GM12878 (cell line): ENCODE measurements at regions not wholly inside any gene's neighbourhood (a gene's known extent, or its start where the extent isn't known, plus 50 kb on each side); places are given as distances from the start of the nearest gene placed in this dataset.

Experiments used
- ATAC-seq: fragments of 200-7000 bp; cut with Tn5 transposase; 3 replicates; pipeline ENCODE4 v1.9.1; 2020; ENCODE audit warnings: mild to moderate bottlenecking, moderate library complexity
- BruUV-seq: library from RNA; stranded (reverse); fragments of 400-500 nt; replicated peaks from 2 replicates; lab custom pipeline; 2021; lab: Mats Ljungman, UMichigan
- CTCF ChIA-PET: fragments of 300-600 bp; sonication (Branson Sonifier 250); formaldehyde crosslinking; extraction: SDS; loops from one replicate; lab custom pipeline; 2021; ENCODE audit warnings: inconsistent platforms; lab: Yijun Ruan, JAX
- POLR2A ChIA-PET: fragments of 350-600 bp; formaldehyde crosslinking; extraction: SDS; loops from one replicate; lab custom pipeline; 2021; ENCODE audit warnings: inconsistent platforms; lab: Charles Lee
- RAD21 ChIA-PET: fragments of 300-600 bp; sonication (Branson Sonifier 250); formaldehyde crosslinking; loops from one replicate; lab custom pipeline; 2023; ENCODE audit warnings: antibody characterized with exemption; ENCODE audit not compliant: unreplicated experiment; lab: Charles Lee
- SMC1A ChIA-PET: fragments of 300-600 bp; sonication (Branson Sonifier 250); formaldehyde crosslinking; loops from one replicate; lab custom pipeline; 2023; ENCODE audit not compliant: unreplicated experiment, uncharacterized antibody; lab: Charles Lee
- DNase-seq: peaks from one replicate; pipeline ENCODE4 v3.0.0-alpha.2; 2011; ENCODE audit warnings: low read depth, low spot score
- FAIRE-seq: peaks from 3 replicates; lab custom pipeline; 2011; peaks lifted over from hg19 to GRCh38; lab: Jason Lieb, UNC
- H2AFZ ChIP-seq: 2 replicates; pipeline ENCODE4 v1.6.0; 2011; ENCODE audit warnings: low read depth, low read length, control low read depth; ENCODE audit not compliant: control insufficient read depth
- H3K27ac ChIP-seq: 2 replicates; pipeline ENCODE4 v1.5.1; 2011; ENCODE audit warnings: control low read depth; ENCODE audit not compliant: control insufficient read depth, insufficient read depth
- H3K27me3 ChIP-seq, 2 experiments: replicated peaks in 1 of 2; 2 replicates each; pipeline versions ENCODE4 v1.6.0 to v1.6.1; 2011; ENCODE audit warnings: low read length in 1 of 2; ENCODE audit not compliant: control insufficient read depth in 2 of 2, insufficient read depth in 2 of 2
- H3K36me3 ChIP-seq, 2 experiments: 2 replicates each; pipeline ENCODE4 v1.5.1; 2011; ENCODE audit warnings: low read length in 1 of 2; ENCODE audit not compliant: control insufficient read depth in 2 of 2, insufficient read depth in 2 of 2
- H3K4me1 ChIP-seq: 2 replicates; pipeline ENCODE4 v1.6.1; 2011; ENCODE audit warnings: mild to moderate bottlenecking, low read length, moderate library complexity, mixed read lengths; ENCODE audit not compliant: control insufficient read depth, insufficient read depth
- H3K4me2 ChIP-seq: 2 replicates; pipeline ENCODE4 v1.6.0; 2011; ENCODE audit warnings: control low read depth; ENCODE audit not compliant: control insufficient read depth, insufficient read depth
- H3K4me3 ChIP-seq: fragments of 200-600 bp; sonication (generic); 2 replicates; pipeline ENCODE4 v1.5.1; 2016
- H3K79me2 ChIP-seq: 2 replicates; pipeline ENCODE4 v1.6.0; 2011; ENCODE audit warnings: low read length; ENCODE audit not compliant: control insufficient read depth, insufficient read depth
- H3K9ac ChIP-seq: 2 replicates; pipeline ENCODE4 v1.8.0; 2011; ENCODE audit warnings: low read length, control low read depth, mixed read lengths; ENCODE audit not compliant: control insufficient read depth, insufficient read depth
- H3K9me3 ChIP-seq: replicated peaks from 3 replicates; pipeline ENCODE4 v1.5.1; 2011; ENCODE audit warnings: mild to moderate bottlenecking, low read length; ENCODE audit not compliant: control insufficient read depth, insufficient read depth
- H4K20me1 ChIP-seq: 2 replicates; pipeline ENCODE4 v1.6.0; 2011; ENCODE audit not compliant: control insufficient read depth, insufficient read depth
- CBX5 ChIP-seq: sonication (generic); IDR thresholded peaks from 2 replicates; pipeline ENCODE4 v1.6.1; 2016; ENCODE audit warnings: low read depth, moderate library complexity, mild to moderate bottlenecking, inconsistent platforms
- CEBPB ChIP-seq, 2 experiments: fragments of 150-350 bp in 1 of 2; IDR thresholded peaks; 2 replicates each; pipeline ENCODE4 v1.6.1; 2012 to 2014; ENCODE audit warnings: low read depth in 2 of 2, low read length in 2 of 2, borderline replicate concordance in 1 of 2, inconsistent platforms in 1 of 2
- CREM ChIP-seq: IDR thresholded peaks from 2 replicates; pipeline ENCODE4 v1.6.1; 2014; ENCODE audit warnings: antibody characterized with exemption, low read depth
- EED ChIP-seq: sonication (generic); IDR thresholded peaks from 2 replicates; pipeline ENCODE4 v1.6.1; 2016; ENCODE audit warnings: antibody characterized with exemption, low read depth
- MXI1 ChIP-seq: fragments of 150-350 bp; IDR thresholded peaks from 2 replicates; pipeline ENCODE4 v1.6.1; 2011; ENCODE audit warnings: low read depth, mild to moderate bottlenecking, inconsistent platforms, low read length, improper control_type of control experiment
- MYB ChIP-seq: fragments of 150-350 bp; IDR thresholded peaks from 2 replicates; pipeline ENCODE4 v1.6.1; 2014; ENCODE audit warnings: mild to moderate bottlenecking, low read depth, low read length, borderline replicate concordance
- NR2C2 ChIP-seq: IDR thresholded peaks from 2 replicates; pipeline ENCODE4 v1.6.1; 2011; ENCODE audit warnings: borderline replicate concordance, low read depth; ENCODE audit not compliant: control insufficient read depth, insufficient read length
- WGBS: methylation state at CpG from one replicate; pipeline ENCODE4 v1.1.6; 2016; ENCODE audit warnings: low lambda C conversion rate; ENCODE audit not compliant: insufficient replicate concordance, insufficient coverage; ENCODE audit errors: missing lambda C conversion rate; 5-methylcytosine and 5-hydroxymethylcytosine counted together
- in situ Hi-C: fragments of 300-500 bp; cut with MboI; formaldehyde crosslinking; loops from 9 replicates; pipeline ENCODE4 v1.14.3; 2018; ENCODE audit warnings: mixed read lengths
- intact Hi-C: fragments of 100-400 bp; cut with micrococcal nuclease; formaldehyde crosslinking; loops from one replicate; pipeline ENCODE4 v1.14.2; 2022; ENCODE audit not compliant: unreplicated experiment
- TF ChIP-seq, protein P1 (sequence below): fragments of 450-650 bp; IDR thresholded peaks from 2 replicates; pipeline ENCODE4 v1.6.1; 2018; ENCODE audit warnings: mild to moderate bottlenecking, low read depth, moderate library complexity; ENCODE audit not compliant: partially characterized antibody

DNA sequence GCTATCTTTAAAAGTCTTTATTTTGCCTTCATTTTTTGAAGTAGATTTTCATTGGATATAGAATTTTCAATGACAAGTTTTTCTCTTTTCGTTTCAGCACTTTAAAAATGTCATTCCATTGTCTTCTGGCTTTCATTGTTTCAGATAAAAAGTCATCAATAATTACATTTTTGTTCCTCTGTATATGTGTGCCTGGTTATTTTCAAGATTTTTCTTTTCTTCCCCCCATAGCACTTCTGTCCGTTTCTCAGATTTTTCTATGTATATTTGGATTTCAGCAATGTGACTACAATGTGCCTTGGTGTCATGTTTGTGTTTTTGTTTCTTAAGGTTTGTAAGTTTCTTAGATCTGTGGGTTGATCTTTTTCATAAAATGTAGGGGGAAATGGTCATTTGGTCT is 66.3 kb upstream of the HSD17B12 start:
- Histone ChIP-seq H3K9me3 (no peaks in the 10 kb centered on the region; the same call in 2 of the 3 replicates), H2AFZ (no peak overlapping the region), H4K20me1 (no peaks in the 10 kb centered on the region), H3K36me3 (no peaks in the 10 kb centered on the region), H3K4me2 (no peak overlapping the region), H3K4me3 (no peak overlapping the region), H3K79me2 (no peaks in the 10 kb centered on the region), H3K27ac (no peak overlapping the region), H3K9ac (no peak overlapping the region), H3K27me3 (no peaks in the 10 kb centered on the region), H3K4me1 (no peaks in the 10 kb centered on the region)
- no TSS peak for BruUV-seq
- ChIA-PET CTCF (interaction anchor here (1.4 kb wide), 1 partner anchor 13 kb away, joined by 3 read pairs; no protein-coding TSS in a partner anchor), RAD21 (no interaction called here), POLR2A (no interaction called here), SMC1A (interaction anchor here (1.0 kb wide), 1 partner anchor 42 kb away, joined by 3 read pairs; no protein-coding TSS in a partner anchor)
- FAIRE-seq = no peak
- in situ Hi-C loops (no loop called here), intact Hi-C loops (no loop called here)
- WGBS = 13% methylated on average over 2 of the region's 2 CpGs
- DNase-seq = no peak
- no peak for TF ChIP-seq MXI1
- TF ChIP-seq MYB = no peak
- TF ChIP-seq EED = no peak
- TF ChIP-seq, protein P1, sequence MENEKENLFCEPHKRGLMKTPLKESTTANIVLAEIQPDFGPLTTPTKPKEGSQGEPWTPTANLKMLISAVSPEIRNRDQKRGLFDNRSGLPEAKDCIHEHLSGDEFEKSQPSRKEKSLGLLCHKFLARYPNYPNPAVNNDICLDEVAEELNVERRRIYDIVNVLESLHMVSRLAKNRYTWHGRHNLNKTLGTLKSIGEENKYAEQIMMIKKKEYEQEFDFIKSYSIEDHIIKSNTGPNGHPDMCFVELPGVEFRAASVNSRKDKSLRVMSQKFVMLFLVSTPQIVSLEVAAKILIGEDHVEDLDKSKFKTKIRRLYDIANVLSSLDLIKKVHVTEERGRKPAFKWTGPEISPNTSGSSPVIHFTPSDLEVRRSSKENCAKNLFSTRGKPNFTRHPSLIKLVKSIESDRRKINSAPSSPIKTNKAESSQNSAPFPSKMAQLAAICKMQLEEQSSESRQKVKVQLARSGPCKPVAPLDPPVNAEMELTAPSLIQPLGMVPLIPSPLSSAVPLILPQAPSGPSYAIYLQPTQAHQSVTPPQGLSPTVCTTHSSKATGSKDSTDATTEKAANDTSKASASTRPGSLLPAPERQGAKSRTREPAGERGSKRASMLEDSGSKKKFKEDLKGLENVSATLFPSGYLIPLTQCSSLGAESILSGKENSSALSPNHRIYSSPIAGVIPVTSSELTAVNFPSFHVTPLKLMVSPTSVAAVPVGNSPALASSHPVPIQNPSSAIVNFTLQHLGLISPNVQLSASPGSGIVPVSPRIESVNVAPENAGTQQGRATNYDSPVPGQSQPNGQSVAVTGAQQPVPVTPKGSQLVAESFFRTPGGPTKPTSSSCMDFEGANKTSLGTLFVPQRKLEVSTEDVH = no peak
- no peak for TF ChIP-seq NR2C2
- no peak for TF ChIP-seq CEBPB (IDR thresholded peaks at IDR 0.05; ENCODE audit: borderline replicate concordance in 1 of 2, low read depth in 2 of 2, low read length in 2 of 2)
- no peak for TF ChIP-seq CREM
- 0 out of 2 replicates have a peak, but pooled peaks have one; percentile 49 for TF ChIP-seq CBX5
- no peak for ATAC-seq
